H1 (cell line): ENCODE measurements at regions not wholly inside any gene's neighbourhood (a gene's known extent, or its start where the extent isn't known, plus 50 kb on each side); places are given as distances from the start of the nearest gene placed in this dataset.

Source experiments
- CTCF ChIP-seq, 3 experiments: IDR thresholded peaks; 1 replicate in 2 of 3; 2 replicates in 1 of 3; pipeline versions ENCODE4 v1.5.1 to v1.6.1; 2011; ENCODE audit warnings: low read length in 3 of 3, mild to moderate bottlenecking in 3 of 3, inconsistent platforms in 2 of 3, low read depth in 1 of 3, moderate library complexity in 1 of 3; ENCODE audit not compliant: insufficient read depth in 1 of 3; ENCODE audit errors: control extremely low read depth in 1 of 3
- EP300 ChIP-seq, 2 experiments: IDR thresholded peaks; 1 replicate in 1 of 2; 2 replicates in 1 of 2; pipeline ENCODE4 v1.6.1; 2011 to 2012; ENCODE audit warnings: low read depth in 2 of 2, low read length in 2 of 2, mild to moderate bottlenecking in 2 of 2, borderline replicate concordance in 1 of 2, inconsistent platforms in 1 of 2, moderate library complexity in 1 of 2
- GABPA ChIP-seq: IDR thresholded peaks from 2 replicates; pipeline ENCODE4 v1.6.1; 2011; ENCODE audit warnings: mild to moderate bottlenecking, low read length, moderate library complexity, borderline replicate concordance; ENCODE audit not compliant: insufficient read depth
- JUN ChIP-seq: IDR thresholded peaks from 2 replicates; pipeline ENCODE4 v1.6.1; 2011; ENCODE audit warnings: low read depth, mild to moderate bottlenecking, improper control_type of control experiment, low read length
- JUND ChIP-seq: IDR thresholded peaks from 2 replicates; pipeline ENCODE4 v1.6.1; 2011; ENCODE audit warnings: mild to moderate bottlenecking, improper control_type of control experiment, low read length
- POLR2A ChIP-seq, 2 experiments: IDR thresholded peaks; 1 replicate in 1 of 2; 2 replicates in 1 of 2; pipeline ENCODE4 v1.6.1; 2011; ENCODE audit warnings: low read depth in 2 of 2, low read length in 2 of 2, mild to moderate bottlenecking in 2 of 2; ENCODE audit errors: control extremely low read depth in 1 of 2
- RAD21 ChIP-seq, 2 experiments: IDR thresholded peaks in 1 of 2; conservative IDR thresholded peaks in 1 of 2; 2 replicates each; pipeline ENCODE4 v1.6.1; 2011; ENCODE audit warnings: low read depth in 2 of 2, low read length in 2 of 2, improper control_type of control experiment in 1 of 2, inconsistent platforms in 1 of 2, mild to moderate bottlenecking in 1 of 2, moderate library complexity in 1 of 2
- TBP ChIP-seq: IDR thresholded peaks from 2 replicates; pipeline ENCODE4 v1.6.1; 2011; ENCODE audit warnings: low read depth, low read length, improper control_type of control experiment
- TCF12 ChIP-seq: IDR thresholded peaks from 2 replicates; pipeline ENCODE4 v1.6.1; 2011; ENCODE audit warnings: low read depth, mild to moderate bottlenecking, low read length
- YY1 ChIP-seq: IDR thresholded peaks from 2 replicates; pipeline ENCODE4 v1.6.1; 2011; ENCODE audit warnings: low read depth, mild to moderate bottlenecking, low read length

GRCh38 chr7:18180685-18181084 lies 153.0 kb upstream of the PRPS1L1 start:
- TF ChIP-seq CTCF (IDR thresholded peaks at IDR 0.05; ENCODE audit: control extremely low read depth in 1 of 3, insufficient read depth in 1 of 3, low read depth in 1 of 3, low read length in 3 of 3) (no peak), GABPA (no peak), TBP (no peak), JUND (no peak), RAD21 (IDR thresholded peaks at IDR 0.05 in 1 of 2, conservative IDR thresholded peaks at IDR 0.05 in 1 of 2; ENCODE audit: low read depth in 2 of 2, low read length in 2 of 2) (no peak), EP300 (IDR thresholded peaks at IDR 0.05; ENCODE audit: borderline replicate concordance in 1 of 2, low read depth in 2 of 2, low read length in 2 of 2) (no peak), JUN (no peak), TCF12 (no peak), POLR2A (IDR thresholded peaks at IDR 0.05; ENCODE audit: control extremely low read depth in 1 of 2, low read depth in 2 of 2, low read length in 2 of 2) (no peak), YY1 (no peak)
